HFFc6 (cell line): ENCODE measurements at regions not wholly inside any gene's neighbourhood (a gene's known extent, or its start where the extent isn't known, plus 50 kb on each side); places are given as distances from the start of the nearest gene placed in this dataset.
A peak's percentile ranks its signal among the peaks of the same experiment; 100 is the strongest.

Source experiments
- DNase-seq: peaks from one replicate; pipeline ENCODE4 v3.0.0-alpha.2; 2018
- H3K27ac Mint-ChIP-seq: 2 replicates; pipeline ENCODE4 v1.8.0; 2020; ENCODE audit warnings: mild to moderate bottlenecking, mixed read lengths
- H3K27me3 Mint-ChIP-seq: 2 replicates; pipeline ENCODE4 v1.8.0; 2021; ENCODE audit warnings: mild to moderate bottlenecking, moderate library complexity, mixed read lengths; ENCODE audit not compliant: insufficient read depth
- H3K36me3 Mint-ChIP-seq: 2 replicates; pipeline ENCODE4 v1.8.0; 2021; ENCODE audit warnings: low read depth, mixed read lengths
- H3K4me1 Mint-ChIP-seq: 2 replicates; pipeline ENCODE4 v1.8.0; 2020; ENCODE audit warnings: low read depth, mixed read lengths
- H3K4me3 Mint-ChIP-seq: 2 replicates; pipeline ENCODE4 v1.8.0; 2020; ENCODE audit warnings: mild to moderate bottlenecking, moderate library complexity, mixed read lengths
- H3K9me3 Mint-ChIP-seq: 2 replicates; pipeline ENCODE4 v1.8.0; 2020; ENCODE audit warnings: mild to moderate bottlenecking, mixed read lengths
- TF ChIP-seq, protein P1 (sequence below): fragments of 200-600 bp; sonication (generic); IDR thresholded peaks from 2 replicates; pipeline ENCODE4 v1.5.0; 2021; ENCODE audit warnings: antibody characterized with exemption, mild to moderate bottlenecking

DNA sequence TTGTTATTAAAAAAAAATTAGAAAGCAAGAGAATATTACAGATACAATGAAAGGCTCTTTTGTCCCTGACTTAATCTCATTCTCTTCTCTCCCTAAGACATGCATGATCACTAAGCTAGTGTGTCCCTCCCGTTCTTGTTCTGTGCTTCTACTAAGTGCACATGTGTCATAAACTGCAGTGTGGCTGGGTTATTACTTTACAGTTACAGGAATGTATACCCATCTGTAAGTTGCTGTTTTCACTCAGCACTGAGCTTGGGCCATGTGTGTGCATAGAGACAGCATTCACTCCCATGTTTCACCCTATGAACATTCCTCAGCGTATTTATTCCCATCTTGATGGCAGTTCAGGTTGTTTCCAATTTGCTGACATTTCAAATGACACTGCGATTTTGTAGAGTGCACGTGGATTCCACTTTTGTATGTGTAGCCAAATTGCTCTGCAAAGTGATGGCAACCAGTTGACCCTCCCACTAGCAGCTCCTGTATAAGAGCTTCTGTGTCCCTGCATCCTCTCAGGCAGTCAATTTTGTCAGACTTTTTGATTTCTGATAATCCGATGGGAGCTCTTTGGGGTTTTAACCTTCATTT lies 145.8 kb upstream of the UBE2E1 start:
- peaks cover 5% of the 10 kb centered on the region for H3K36me3 Mint-ChIP-seq
- TF ChIP-seq, protein P1, sequence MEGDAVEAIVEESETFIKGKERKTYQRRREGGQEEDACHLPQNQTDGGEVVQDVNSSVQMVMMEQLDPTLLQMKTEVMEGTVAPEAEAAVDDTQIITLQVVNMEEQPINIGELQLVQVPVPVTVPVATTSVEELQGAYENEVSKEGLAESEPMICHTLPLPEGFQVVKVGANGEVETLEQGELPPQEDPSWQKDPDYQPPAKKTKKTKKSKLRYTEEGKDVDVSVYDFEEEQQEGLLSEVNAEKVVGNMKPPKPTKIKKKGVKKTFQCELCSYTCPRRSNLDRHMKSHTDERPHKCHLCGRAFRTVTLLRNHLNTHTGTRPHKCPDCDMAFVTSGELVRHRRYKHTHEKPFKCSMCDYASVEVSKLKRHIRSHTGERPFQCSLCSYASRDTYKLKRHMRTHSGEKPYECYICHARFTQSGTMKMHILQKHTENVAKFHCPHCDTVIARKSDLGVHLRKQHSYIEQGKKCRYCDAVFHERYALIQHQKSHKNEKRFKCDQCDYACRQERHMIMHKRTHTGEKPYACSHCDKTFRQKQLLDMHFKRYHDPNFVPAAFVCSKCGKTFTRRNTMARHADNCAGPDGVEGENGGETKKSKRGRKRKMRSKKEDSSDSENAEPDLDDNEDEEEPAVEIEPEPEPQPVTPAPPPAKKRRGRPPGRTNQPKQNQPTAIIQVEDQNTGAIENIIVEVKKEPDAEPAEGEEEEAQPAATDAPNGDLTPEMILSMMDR: no peak

DNA sequence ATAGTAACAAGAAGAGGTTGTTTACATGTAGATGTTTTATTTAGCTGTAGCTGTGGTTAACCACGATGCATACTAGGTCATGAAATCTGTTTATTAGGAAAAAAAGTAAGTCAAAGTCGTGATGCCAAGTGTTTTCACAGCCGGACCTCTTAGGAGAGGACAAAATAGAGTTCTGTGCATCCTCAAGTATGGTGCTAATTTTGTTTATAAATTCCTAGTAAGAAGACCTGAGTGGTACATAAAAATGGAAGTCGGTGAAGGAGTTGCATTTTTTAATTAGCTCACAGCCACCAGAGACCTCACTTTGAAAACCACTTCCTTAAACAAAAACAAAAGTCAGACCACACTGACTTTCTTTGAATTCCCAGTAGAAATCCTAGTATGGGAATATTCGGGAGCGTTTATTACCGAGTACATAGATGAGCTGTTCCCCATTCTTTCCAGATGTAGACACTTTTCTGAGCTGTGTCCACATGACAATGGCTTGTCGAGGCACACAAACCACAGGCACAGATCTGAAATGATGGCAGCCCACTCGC lies 143.6 kb upstream of the UBE2E1 start:
- TF ChIP-seq, protein P1: no peak
- DNase-seq: no peak
- Mint-ChIP-seq H3K9me3 (no peaks in the 10 kb centered on the region), H3K36me3 (no peaks in the 10 kb centered on the region), H3K27ac (no peak overlapping the region), H3K4me3 (no peak overlapping the region), H3K27me3 (no peaks in the 10 kb centered on the region; the same call in 1 of the 2 replicates), H3K4me1 (peaks cover 48% of the 10 kb centered on the region)

More for the DNA sequence above, 145.8 kb upstream of the UBE2E1 start:
- H3K4me3 Mint-ChIP-seq: no peak overlapping the region
- H3K27ac Mint-ChIP-seq: no peak overlapping the region
- DNase-seq: no peak
- peaks cover 4% of the 10 kb centered on the region; the same call in 1 of the 2 replicates for H3K9me3 Mint-ChIP-seq
- H3K4me1 Mint-ChIP-seq: peaks cover 33% of the 10 kb centered on the region
- H3K27me3 Mint-ChIP-seq: no peaks in the 10 kb centered on the region

DNA sequence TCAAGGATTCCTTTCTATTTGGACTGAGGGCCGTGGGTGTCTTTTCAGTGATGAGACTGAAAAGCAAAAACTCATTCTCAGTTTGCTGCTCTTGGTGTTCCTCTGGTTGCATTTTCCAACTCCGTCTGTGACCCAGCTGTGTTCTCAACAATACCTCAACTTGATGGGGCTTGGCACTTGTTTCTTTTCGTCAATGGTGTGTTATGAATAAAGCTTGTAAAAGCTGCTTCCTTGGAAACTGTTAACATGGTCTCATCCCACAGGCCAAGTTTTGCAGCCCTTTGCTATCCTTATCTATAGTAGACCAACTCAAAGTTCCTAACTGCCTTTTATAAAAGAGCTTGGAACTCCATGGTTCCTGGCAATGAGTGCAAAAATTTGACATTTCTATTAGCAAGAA lies 142.5 kb upstream of the UBE2E1 start:
- H3K27ac Mint-ChIP-seq: no peak overlapping the region
- H3K9me3 Mint-ChIP-seq: no peaks in the 10 kb centered on the region
- peaks cover 58% of the 10 kb centered on the region for H3K4me1 Mint-ChIP-seq
- no peak for DNase-seq
- H3K36me3 Mint-ChIP-seq: no peaks in the 10 kb centered on the region
- TF ChIP-seq, protein P1: no peak
- H3K27me3 Mint-ChIP-seq: no peaks in the 10 kb centered on the region; the same call in 1 of the 2 replicates
- H3K4me3 Mint-ChIP-seq: no peak overlapping the region

DNA sequence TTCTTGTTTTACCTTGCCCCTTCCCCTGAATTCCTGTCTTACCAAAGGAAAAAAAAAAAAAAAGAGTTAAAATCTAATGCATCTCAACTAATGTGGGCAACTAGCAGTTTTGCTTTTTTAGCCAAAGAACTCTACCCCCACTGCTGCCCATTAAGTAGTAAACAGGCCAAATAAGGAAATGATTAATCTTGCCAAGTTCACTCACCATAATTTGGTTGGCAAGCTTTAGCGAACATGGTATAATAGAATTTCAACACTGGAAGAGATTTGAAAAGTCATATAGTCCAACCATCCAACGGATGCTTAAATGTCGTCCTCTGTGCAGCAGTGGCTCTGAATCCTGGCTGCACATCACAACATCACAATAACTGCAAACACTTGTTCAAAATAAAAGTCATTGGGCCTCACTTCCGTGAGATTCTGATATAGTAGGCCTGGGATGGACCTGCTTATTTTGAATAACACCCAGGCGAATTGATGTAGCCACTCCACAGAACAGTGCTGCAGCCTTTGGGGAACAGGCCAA lies 142.0 kb upstream of the UBE2E1 start:
- TF ChIP-seq, protein P1: no peak
- Mint-ChIP-seq H3K9me3 (no peaks in the 10 kb centered on the region), H3K27ac (no peak overlapping the region), H3K36me3 (no peaks in the 10 kb centered on the region), H3K4me3 (no peak overlapping the region), H3K4me1 (peaks cover 63% of the 10 kb centered on the region), H3K27me3 (no peaks in the 10 kb centered on the region; the same call in 1 of the 2 replicates)
- DNase-seq: no peak

DNA sequence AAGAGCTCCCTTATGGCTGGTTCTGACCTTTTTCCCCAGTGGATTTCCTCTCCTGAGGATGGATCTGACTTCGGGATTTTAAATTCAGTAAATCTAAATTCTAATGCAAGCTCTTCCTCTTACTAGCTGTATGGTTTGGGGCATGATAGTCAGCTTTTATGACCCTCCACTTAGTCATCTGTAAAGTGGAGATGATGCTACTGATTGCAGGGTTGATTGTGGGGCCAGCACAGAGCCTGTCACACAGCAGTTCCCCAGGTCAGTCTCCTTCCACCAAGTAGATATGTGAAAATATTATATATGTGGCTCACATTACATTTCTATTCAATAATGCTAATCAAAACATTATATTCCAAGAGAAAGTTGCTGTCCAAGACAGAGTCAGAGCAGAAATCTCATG lies 141.3 kb upstream of the UBE2E1 start:
- Mint-ChIP-seq H3K4me1 (peaks cover 71% of the 10 kb centered on the region), H3K9me3 (no peaks in the 10 kb centered on the region), H3K4me3 (peak overlapping the region; percentile 60), H3K27ac (peak overlapping the region; percentile 40; the same call in 1 of the 2 replicates), H3K36me3 (no peaks in the 10 kb centered on the region), H3K27me3 (no peaks in the 10 kb centered on the region; the same call in 1 of the 2 replicates)
- DNase-seq: peak; percentile 77
- TF ChIP-seq, protein P1: no peak
